Retina (tissue), 1 donor: ENCODE measurements at regions not wholly inside any gene's neighbourhood (a gene's known extent, or its start where the extent isn't known, plus 50 kb on each side); places are given as distances from the start of the nearest gene placed in this dataset.

Experiments used
- DNase-seq: peaks from one replicate; pipeline ENCODE4 v3.0.0-alpha.2; 2016

DNA sequence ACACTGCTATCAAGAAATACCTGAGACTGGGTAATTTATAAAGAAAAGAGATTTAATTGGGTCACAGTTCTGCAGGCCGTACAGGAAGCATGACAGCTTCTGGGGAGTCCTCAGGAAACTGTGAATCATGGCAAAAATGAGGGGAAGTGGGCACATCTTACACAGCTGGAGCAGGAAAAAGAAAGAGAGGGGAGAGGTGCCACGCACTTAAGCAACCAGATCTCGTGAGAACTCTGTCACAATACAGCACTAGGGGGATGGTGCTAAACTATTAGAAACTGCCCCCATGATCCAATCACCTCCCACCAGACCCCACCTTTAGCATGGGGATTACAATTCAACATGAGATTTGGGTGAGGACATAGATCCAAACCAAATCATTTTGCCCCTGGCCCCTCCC is 105.5 kb upstream of the CPLX2 start:
- no peak for DNase-seq

DNA sequence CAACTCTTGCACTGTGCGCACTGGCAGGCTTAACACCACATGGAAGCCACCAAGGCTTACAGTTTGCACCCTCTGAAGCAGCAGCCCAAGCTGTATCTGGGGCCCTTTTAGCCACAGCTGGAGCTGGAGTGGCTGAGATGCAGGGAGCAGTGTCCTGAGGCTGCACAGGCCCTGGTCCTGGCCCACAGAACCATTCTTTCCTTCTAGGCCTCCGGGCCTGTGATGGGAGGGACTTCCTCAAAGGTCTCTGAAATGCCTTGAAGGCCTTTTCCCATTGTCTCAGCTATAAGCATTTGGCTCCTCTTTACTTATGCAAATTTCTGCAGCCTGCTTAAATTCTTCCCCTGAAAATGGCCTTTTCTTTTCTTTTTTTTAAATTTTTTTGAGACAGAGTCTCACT is 104.4 kb upstream of the CPLX2 start:
- DNase-seq, result no peak

DNA sequence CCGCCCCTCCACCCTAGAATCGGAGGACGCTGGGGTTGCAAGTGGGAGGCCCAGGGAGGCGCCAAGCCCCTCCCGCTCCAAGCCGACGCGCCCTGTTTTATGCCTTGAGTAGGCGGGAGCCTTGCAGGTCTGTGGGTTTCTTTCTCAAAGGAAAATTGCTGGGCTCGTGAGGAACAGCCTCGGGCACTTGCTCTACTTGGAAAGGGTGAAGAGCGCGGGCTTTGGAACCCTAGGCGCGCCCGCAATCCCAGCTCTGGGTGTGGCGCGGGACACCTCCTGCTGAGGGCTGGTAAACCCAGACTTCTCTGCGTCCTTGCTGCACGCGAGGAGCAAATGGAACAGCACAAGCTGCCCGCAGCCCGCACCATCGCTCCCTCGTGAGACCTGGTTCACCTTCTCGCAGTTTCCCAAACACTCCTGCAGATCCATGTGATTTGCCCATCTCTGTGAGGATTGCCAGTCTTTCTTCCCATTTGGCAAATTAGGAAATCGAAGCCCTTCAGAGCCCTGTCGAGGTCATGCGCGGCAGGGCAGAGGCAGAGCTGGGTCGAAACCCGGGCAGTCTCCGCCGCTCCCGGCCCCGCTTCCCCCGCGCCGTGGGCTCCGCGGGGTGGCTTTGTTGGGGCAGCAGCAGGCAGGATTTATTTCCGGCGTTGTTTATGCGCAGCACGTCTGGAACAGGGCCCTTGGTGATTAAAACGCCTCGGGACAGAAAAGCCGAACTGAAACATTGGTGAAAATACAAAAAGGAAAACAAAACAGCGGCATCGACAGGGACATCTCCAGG is 98.4 kb upstream of the CPLX2 start:
- peak; percentile 75 for DNase-seq

DNA sequence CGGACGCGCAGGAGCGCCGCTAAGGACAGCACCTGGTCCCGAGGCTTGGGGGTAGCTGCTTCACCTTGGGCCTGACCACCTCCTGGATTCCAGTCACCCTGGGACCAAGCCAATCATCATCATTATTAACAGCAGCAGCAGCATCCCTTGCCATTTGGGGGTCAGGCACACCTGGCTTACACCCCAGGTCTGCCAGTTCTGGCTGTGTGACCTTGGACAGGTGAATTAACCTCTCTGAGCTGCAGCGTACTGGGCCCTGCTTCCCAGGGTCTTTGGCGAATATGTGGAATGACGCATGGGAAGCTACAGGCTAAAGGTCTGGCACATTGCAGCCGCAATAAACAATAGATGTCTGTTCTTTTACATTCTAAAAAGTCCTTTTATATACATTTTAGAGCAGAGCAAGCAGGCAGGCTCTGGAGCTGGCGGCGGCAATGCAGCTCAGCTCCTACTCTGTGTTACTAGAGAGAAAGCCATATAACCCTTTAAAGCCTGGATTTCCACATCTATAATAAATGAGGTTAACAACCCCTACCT is 97.8 kb upstream of the CPLX2 start:
- peak; percentile 15 for DNase-seq

DNA sequence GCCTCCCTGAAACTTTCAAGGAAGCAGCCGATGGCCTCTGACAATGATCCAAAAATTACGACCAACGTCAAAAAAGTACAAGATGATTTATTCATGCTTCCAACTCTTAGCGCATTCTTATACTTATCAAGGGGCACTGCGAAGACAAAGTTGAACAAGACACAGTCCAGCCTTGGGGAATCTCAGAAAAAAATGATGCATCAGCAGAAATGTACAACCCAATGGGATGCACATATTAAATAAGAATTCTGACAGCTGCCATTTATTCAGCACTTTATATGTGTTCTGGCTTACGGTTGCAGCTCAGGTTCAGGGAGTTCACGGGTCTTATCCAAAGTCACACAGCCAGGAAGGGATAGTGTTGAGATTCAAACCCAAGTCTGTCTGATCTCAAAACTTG is 96.0 kb upstream of the CPLX2 start:
- no peak for DNase-seq

DNA sequence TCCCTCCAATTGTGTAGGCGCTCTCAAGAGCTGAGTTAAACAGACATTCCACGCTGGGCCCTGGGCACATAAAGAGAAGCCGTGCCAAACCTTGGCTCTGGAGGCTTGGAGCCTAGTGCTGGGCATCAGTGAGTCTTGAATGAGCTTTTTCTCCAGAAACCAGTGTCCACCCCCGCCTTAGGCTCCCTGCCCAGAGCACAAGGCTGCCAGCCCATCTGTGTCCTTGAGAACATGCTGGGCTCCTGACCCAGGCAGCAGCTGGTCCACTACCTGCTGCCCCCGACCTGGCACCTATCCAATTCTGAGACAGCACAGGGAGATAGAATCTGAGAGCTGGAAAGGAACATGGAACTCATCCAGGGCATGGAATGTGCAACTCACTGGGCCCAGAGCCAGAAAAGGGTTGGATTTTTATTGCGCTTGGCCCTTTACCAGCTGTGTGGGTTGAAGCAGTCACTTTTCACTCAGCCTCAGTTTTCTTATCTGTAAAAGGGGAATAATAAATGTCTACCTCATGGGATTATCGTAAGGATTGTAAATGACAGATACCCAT is 92.4 kb upstream of the CPLX2 start:
- DNase-seq, result no peak

DNA sequence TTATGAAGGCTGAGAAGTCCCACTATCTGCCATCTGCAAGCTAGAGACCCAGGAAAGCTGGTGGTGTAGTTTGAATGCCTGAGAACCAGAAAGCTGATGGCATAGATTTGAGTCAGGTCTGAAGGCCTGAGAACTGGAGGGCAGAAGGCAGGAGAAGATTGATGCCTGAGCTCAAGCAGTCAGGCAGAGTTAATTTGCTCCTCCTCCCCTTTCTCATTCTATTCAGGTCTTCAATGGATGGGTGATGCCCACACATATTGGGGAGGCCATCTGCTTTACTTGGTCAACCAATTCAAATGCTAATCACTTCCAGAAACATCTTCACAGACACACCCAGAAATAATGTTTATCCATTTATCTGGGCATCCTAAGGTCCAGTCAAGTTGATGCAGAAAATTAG is 87.6 kb upstream of the CPLX2 start:
- no peak for DNase-seq

DNA sequence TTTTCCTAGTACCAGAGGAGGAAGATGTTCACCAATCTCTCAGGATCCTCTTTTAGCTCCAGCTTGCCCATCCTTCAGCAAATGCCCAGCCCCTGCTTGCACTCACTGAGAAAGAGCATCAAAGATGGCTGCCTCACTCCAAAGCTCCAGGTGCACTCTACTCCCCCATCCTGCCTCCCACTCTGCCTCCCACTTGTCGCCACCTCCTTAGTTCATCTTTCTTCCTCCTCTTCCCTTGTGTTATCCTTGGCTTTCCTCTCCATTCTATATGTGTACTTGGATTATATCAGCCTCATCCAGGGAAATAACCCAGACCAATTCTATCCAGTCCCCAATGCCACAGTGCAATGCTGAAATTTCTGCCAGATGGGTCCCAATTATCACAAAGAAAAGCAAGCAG is 87.1 kb upstream of the CPLX2 start:
- no peak for DNase-seq

DNA sequence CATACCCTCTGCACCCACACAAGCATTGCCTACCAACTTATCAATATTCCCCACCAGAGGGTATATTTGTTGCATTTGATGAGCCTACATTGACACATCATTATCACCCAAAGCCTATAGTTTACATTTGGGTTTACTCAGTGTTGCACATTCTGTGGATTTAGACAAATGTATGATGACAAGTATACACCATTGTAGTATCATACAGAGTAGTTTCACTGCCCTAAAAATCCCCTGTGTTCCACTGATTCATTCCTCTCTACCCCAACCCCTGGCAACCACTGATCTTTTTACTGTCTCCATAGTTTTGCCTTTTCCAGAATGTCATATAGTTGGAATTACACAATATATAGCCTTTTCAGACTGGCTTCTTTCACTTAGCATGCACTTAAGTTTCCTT is 85.7 kb upstream of the CPLX2 start:
- no peak for DNase-seq

DNA sequence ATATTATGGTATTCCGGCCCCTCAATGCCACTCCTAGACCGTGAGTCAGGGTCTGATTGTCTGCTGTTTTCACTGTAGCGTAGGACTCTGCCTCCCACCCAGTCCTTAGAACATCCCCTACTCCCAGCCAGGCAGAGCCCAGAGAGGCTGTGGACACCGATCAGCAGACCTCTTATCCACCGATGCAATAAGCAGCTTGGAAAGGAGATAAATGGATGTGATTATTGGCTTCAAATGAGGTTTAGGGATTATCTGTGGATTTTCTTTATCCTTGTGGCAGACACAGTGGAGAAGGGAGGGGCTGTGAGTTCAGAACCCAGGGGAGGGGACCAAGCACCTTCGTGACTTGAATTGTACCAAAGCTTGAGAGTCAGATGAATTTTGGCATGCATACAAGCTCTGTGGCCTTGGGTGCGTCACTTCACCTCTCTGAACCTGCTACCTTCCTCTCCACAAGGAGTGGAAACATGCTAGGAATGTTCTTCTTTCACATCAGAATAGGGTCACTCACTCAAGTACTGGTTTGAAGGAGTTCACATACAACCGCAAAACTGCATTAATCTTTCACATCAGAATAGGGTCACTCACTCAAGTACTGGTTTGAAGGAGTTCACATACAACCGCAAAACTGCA is 83.1 kb upstream of the CPLX2 start:
- DNase-seq, result no peak

DNA sequence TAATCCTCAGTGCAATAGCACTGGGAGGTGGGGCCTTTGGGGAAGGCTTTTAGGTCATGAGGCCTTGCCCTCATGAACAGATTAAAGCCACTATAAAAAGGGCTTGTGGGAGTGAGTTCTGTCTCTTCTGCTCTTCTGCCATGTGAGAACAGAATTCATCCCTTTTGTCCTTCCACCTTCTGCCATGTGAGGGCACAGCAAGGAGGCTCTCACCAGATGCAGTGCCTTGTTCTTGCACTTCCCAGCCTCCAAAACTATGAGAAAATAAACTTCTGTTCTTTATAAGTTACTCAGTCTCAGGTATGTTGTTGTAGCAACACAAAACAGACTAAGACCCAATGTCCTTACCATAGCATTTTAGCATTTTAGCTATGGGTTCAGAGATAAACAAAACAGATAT is 81.7 kb upstream of the CPLX2 start:
- DNase-seq, result no peak

DNA sequence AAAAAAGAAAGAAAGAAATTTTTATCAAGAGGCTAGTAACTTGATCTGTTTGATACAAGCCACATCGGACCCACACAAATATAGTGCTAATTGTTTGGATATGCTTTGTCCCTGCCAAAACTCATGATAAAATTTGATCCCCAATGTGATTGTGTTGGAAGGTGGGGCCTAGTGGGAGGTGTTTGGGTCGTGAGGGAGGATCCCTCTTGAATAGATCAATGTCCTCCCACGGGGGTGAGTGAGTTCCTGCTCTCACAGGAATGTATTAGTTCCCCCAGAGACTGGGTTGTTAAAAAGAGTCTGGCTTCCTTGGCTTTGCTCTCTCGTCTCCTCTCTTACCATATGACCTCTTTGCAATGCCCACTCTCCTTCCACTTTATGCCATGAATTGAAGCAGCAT is 80.6 kb upstream of the CPLX2 start:
- no peak for DNase-seq

DNA sequence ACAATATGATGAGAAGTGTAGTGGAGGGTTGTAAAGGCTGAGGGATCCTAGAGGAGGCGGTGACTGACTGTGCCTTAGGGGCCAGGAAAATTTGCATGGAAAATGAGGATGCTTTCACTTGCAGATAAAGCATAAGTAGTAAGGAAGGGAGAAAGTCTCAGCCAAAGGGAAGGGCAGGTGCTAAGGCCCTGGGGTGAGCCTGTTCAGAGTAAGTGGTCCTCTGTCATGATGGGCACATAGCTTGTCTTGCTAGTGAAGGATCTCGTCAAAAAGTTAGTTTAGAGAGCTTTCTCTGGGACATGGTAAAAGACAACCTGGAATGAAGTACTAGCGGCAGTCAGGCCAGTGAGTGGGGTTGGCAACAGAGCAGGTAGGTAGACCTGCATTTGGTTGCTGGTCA is 75.4 kb upstream of the CPLX2 start:
- no peak for DNase-seq

DNA sequence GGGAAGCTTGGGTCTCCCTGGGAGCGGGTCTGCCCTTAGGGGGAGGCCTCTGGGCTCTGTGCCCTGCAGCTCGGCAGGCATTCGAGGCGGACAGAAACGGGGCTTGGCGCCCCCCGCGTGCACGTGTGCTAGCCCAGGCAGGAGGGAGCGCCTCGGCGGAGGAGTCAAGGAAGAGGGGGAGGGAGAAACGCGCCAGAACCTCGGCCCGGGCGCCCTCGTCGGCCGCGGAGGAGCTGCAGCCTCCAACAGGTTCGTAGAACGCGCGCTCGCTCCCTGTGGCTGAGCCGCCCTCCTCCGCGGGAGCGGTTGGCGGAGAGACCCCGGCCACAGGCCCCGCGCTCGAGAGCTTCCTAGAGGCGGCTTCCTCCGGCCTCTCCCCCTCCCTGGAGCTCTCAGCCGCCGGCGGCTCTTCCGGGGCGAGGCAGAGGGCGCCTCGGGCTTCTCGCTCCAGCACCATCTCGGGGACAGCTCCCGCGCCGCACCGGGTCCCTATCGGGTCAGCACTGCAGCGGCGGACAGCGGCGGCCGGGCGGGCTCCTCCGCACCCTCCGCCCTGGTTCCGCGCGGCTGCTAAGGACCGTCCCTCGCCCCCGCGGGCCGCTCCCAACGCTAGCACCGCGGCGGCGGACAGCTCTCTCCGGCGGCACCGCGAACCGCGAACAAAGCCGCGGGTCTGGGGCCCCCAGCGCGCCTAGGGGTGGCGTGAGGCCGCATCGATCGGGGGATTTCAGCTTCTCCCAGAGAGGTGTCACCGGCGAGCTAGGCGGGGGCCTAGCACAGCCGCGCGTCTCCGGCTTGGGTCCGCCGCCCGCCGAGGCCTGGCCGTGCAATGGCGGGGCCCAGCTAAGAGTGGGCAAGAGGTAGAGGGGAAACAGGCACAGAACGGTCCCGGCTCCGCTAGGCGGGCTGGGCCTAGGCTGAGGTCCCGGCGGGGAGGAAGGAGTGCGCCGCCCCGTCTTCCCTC is 74.6 kb upstream of the CPLX2 start:
- DNase-seq, result peak; percentile 97

DNA sequence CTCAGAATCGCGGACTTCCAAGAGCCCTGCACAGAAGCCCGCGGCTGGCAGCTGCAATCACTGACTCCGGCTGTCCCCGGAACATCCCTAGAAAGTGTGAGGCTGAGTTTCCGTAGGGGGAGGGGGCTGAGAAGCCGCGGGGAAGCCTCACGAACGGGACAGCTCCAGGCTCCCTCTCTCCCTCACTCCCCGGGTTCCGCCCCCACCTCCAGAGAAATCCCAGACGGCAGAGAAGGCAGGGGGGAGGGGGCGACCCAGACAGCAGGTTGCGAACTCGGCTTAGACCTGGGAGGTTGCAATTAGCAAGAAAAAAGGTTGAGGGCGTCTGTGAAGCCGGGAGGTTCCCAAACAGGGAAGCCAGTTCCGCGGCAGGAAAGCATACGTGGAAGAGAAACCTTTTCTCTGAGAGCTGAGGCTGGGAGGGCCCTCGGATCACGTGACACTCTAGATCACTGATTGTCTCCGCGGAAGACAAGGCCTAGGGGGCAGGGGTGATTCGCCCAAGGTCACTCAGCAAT is 73.8 kb upstream of the CPLX2 start:
- no peak for DNase-seq

DNA sequence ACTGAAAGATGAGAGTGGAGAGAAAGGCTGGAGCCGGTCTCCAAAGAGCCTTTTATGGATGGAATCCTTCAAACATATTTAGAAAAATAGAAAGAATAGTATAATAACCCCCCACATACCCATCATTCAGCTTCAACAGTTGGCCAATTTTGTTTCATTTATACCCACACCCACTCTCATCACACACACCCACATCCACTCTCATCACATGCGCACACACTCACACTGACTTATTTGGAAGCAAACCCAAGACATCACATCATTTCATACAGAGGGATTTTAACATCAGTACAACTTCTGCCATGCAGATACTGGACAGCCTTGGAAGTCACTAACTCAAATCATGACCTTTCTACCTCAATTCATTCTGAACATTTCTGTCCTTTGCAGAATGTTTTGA is 72.8 kb upstream of the CPLX2 start:
- no peak for DNase-seq

DNA sequence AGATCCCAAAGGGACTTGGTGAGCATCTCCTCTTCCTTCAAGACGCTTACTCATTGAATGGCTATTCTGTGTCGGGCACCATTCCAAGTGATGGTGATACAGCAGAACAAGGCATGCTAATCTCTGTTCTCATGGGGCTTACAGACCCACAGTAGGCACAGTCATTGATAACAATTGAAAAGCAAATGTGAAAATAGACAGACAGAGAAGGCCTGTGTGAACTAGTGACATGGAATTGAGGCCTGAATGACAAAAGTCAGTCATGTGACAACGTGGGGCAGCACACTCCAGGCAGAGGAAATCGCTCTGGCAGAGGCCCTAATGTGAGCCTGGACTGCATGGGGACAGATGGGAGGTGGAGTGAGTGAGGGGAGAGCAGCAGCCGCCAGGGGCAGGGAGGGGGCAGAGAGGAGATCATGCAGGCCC is 70.7 kb upstream of the CPLX2 start:
- peak; percentile 50 for DNase-seq

DNA sequence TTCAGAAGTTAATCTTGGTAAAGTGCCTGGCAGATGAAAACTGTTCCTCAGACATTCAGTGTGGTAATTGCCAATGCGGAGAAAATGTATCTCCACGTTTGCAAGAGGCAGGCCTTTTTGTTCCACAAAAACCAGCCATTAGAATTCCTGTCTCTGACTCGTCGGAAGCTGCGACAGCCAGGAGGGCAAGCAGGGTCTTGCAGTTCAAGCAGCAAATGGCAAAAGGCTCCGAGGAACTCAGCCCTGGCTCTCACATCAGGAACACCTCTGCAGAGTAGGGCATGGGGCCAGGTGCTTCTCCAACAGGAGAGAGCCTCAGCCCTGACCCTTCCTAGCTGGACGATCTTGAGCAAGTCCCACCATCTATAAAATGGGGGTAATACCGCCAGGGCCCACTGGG is 69.0 kb upstream of the CPLX2 start:
- no peak for DNase-seq

DNA sequence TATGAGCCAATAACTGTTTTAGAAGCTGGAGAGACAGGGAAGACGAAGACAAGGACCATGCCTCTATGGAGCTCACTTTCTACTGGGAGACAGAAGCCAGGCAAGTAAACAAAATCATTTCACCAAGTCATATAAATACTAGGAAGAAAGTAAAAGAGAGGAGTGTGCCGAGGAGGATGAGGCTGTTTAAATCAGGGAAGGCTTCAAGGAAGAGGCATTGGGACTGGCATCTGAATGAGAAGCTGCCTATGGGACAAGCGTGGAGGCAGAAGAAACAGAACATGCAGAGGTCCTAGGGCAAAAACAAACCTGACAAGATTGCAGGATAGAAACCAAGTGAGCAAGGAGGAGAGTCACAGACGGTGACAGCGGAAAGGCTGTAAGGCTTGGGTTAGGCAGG is 68.1 kb upstream of the CPLX2 start:
- no peak for DNase-seq

DNA sequence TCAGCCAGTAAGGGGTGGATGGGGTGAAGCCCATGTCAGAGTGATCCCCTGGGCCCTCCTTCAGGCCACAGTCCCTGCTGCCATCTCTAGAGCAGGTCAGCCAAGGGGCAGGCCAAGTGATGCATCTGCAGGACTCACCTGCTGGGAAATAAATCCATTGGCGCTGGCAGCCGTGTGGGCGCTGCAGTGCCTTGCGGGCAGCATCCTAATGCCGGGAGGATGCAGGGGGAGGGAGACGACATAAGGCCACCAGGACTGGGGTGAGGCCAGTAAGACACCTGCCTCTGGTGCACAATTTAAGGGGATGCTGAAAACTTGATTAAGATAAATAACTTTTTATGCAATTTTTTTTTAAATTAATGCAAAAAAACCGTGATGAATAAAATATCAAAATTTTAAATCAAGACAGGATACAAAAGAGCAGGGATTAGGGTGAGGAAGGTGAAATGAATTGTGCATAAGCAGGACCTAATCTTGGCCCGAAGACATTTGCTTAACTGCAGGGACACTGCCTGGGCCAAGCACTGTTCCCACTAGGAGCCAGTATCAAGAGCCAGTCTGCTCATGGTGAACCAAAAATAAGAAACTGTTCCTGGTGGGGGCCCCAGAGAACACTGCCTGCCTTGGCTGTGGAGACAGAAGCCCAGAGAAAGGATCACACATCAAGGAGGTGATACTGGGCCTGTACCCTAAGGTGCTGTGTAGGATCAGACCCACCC is 67.5 kb upstream of the CPLX2 start:
- no peak for DNase-seq

DNA sequence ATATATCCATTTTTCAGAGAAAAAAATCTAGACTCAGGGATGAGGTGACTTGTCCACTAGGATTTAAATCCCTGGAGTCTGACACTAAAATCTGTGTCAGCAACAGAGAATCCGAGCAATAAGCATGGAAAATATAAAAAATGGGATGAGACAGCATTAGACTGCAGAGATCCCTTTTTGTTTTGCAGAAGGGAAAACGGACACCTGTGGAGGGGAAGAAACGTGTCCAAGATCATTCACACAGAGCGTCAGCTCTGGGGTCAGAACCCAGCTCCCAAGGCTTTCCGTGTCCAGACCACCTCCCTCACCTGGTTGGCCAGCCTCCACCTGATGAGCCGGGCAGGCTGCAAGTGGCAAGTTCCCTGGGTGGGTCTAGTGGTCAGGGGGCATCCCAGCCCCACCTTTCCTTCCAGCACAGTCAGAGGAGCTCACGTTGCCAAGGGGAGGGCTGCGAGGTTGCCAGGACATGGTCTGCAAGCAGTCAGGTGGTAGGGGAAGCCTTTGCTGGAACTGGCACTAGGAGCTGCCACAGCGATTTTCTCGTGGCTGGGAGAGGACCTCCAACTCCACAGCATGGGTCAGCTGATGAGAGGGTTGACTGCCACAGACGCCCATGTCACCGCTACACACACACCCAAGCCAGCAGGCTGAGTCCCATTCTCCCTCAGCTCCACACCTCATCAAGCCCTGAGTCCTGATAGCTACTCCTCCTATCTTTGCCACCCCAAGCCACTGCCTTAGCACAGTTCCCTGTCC is 65.9 kb upstream of the CPLX2 start:
- no peak for DNase-seq
